GM12864 (cell line): ENCODE measurements at regions not wholly inside any gene's neighbourhood (a gene's known extent, or its start where the extent isn't known, plus 50 kb on each side); places are given as distances from the start of the nearest gene placed in this dataset.
A peak's percentile ranks its signal among the peaks of the same experiment; 100 is the strongest.

Experiments
- DNase-seq: peaks from one replicate; pipeline ENCODE4 v3.0.0-alpha.2; 2011; ENCODE audit warnings: low read depth
- H3K4me3 ChIP-seq: 2 replicates; pipeline ENCODE4 v1.5.1; 2011; ENCODE audit warnings: mild to moderate bottlenecking, low read depth, low read length, control low read depth
- CTCF ChIP-seq: IDR thresholded peaks from 2 replicates; pipeline ENCODE4 v1.5.1; 2011; ENCODE audit warnings: low read depth, mild to moderate bottlenecking, moderate library complexity, low read length, control low read depth, inconsistent platforms; ENCODE audit errors: missing control alignments

GRCh38 chr20:23147964-23148730 is 62.0 kb upstream of the CD93 start:
- DNase-seq, result peak; percentile 40
- no peak overlapping the region for H3K4me3 ChIP-seq
- TF ChIP-seq CTCF, result no peak

- no peak for TF ChIP-seq CTCF
- no peak overlapping the region for H3K4me3 ChIP-seq
- DNase-seq, result no peak
These were observed 61.5 kb upstream of the CD93 start for GRCh38 chr20:23147647-23147963.

- no peak for DNase-seq
These were observed 60.9 kb upstream of the CD93 start for GRCh38 chr20:23146857-23147637.

GRCh38 chr20:23146181-23146580 is 60.1 kb upstream of the CD93 start:
- no peak for DNase-seq
- no peak overlapping the region for H3K4me3 ChIP-seq
- TF ChIP-seq CTCF, result no peak

More at GRCh38 chr20:23146857-23147637, 60.9 kb upstream of the CD93 start:
- H3K4me3 ChIP-seq, result no peak overlapping the region
- TF ChIP-seq CTCF, result no peak

- DNase-seq, result no peak
- H3K4me3 ChIP-seq, result no peak overlapping the region
- no peak for TF ChIP-seq CTCF
These were observed 59.2 kb upstream of the CD93 start for GRCh38 chr20:23145281-23145700.

- no peak for DNase-seq
- no peak overlapping the region for H3K4me3 ChIP-seq
- no peak for TF ChIP-seq CTCF
These were observed 58.7 kb upstream of the CD93 start for GRCh38 chr20:23144856-23145255.
